ENCODE measurements at regions not wholly inside any gene's neighbourhood (a gene's known extent, or its start where the extent isn't known, plus 50 kb on each side); places are given as distances from the start of the nearest gene placed in this dataset.

DNA sequence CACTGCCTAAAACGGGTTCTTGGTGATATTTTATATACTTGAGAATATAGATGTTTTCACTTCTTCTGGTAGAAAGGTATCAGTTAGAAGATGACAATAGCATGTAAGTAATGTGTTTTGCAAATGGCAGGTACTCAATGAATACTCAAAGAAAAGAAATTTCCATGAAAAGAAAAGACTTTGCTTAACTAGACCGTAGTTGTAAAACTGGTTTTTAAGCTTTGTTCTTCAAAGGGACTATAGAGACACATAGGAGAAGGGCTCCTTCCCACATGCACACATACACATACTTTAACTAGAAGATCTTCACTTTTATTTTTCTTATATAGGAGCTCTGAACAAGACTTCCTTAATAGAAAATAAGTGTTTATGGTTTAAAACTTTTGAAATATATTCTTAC is 215.3 kb upstream of the RND3 start:
- TF ChIP-seq ZNF701 (tag by site-specific recombination; IDR thresholded peaks at IDR 0.05), result no peak
- TF ChIP-seq ZNF777 (tag by site-specific recombination; IDR thresholded peaks at IDR 0.05; ENCODE audit: borderline replicate concordance), result no peak
- TF ChIP-seq ZNF184 (tag by site-specific recombination; IDR thresholded peaks at IDR 0.05), result no peak
- TF ChIP-seq, protein P1, sequence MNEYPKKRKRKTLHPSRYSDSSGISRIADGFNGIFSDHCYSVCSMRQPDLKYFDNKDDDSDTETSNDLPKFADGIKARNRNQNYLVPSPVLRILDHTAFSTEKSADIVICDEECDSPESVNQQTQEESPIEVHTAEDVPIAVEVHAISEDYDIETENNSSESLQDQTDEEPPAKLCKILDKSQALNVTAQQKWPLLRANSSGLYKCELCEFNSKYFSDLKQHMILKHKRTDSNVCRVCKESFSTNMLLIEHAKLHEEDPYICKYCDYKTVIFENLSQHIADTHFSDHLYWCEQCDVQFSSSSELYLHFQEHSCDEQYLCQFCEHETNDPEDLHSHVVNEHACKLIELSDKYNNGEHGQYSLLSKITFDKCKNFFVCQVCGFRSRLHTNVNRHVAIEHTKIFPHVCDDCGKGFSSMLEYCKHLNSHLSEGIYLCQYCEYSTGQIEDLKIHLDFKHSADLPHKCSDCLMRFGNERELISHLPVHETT (tag by site-specific recombination; IDR thresholded peaks at IDR 0.05), result no peak
- TF ChIP-seq ZNF621 (tag by site-specific recombination; IDR thresholded peaks at IDR 0.05), result no peak
- TF ChIP-seq, protein P2, sequence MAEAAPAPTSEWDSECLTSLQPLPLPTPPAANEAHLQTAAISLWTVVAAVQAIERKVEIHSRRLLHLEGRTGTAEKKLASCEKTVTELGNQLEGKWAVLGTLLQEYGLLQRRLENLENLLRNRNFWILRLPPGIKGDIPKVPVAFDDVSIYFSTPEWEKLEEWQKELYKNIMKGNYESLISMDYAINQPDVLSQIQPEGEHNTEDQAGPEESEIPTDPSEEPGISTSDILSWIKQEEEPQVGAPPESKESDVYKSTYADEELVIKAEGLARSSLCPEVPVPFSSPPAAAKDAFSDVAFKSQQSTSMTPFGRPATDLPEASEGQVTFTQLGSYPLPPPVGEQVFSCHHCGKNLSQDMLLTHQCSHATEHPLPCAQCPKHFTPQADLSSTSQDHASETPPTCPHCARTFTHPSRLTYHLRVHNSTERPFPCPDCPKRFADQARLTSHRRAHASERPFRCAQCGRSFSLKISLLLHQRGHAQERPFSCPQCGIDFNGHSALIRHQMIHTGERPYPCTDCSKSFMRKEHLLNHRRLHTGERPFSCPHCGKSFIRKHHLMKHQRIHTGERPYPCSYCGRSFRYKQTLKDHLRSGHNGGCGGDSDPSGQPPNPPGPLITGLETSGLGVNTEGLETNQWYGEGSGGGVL (tag by site-specific recombination; IDR thresholded peaks at IDR 0.05), result no peak
- TF ChIP-seq, protein P3, sequence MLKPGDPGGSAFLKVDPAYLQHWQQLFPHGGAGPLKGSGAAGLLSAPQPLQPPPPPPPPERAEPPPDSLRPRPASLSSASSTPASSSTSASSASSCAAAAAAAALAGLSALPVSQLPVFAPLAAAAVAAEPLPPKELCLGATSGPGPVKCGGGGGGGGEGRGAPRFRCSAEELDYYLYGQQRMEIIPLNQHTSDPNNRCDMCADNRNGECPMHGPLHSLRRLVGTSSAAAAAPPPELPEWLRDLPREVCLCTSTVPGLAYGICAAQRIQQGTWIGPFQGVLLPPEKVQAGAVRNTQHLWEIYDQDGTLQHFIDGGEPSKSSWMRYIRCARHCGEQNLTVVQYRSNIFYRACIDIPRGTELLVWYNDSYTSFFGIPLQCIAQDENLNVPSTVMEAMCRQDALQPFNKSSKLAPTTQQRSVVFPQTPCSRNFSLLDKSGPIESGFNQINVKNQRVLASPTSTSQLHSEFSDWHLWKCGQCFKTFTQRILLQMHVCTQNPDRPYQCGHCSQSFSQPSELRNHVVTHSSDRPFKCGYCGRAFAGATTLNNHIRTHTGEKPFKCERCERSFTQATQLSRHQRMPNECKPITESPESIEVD (tag by site-specific recombination; IDR thresholded peaks at IDR 0.05), result no peak
- no peak for TF ChIP-seq ZNF624 (tag by site-specific recombination; IDR thresholded peaks at IDR 0.05)
- no peak for TF ChIP-seq ZSCAN30 (tag by site-specific recombination; IDR thresholded peaks at IDR 0.05)

DNA sequence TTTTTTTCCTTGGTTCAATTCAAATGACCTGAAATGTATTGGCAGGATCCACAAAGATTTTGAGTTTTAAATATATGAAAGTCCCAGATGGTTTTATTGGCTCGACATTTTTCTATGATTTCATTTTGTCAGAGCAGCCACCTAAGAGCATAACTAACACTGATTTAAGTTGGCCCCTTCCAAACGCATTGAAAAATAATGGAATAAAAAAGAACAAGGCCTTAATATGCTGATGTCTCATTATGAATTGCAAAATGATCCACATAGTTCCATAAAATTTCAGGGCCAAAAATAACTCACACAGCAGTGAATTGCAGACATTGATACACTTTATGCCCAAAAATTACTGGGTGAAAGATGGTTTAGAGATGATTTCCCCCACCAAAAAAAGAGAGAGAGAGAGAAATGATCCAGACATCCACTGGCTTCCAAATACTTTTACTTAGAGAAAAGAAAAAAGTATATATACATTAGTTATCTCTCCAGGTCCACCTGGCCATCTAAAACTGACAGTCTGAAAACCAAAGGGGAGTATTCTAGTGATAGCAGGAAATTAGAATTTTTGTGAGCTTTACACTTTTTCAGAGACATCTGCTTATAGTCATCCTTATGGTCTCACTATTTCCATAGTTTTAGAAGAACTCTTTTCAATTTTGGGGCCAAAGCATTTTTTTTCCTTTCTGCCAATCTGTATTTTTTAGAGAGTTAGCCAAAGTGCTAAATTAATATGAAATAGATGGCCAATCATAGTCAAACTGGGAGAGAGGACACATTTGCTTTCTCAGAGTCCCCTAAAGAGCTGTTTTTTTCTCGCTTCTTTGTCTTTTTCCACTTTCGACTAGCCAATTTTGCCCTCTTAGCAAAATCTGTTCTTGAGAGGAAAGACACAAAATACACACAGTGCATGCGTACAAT is 213.5 kb upstream of the RND3 start:
- Histone ChIP-seq H3K4me1 (ENCODE audit: control insufficient read depth, insufficient read depth, low read length) (peaks cover 2% of the 10 kb centered on the region; the same call in 1 of the 2 replicates), H3K4me3 (ENCODE audit: low read depth, low read length) (no peak overlapping the region), H3K9me3 (ENCODE audit: control insufficient read depth, insufficient read depth, low read depth, low read length) (no peaks in the 10 kb centered on the region), H3K36me3 (ENCODE audit: control insufficient read depth in 2 of 2, insufficient read depth in 1 of 2, low read length in 2 of 2) (no peaks in the 10 kb centered on the region), H3K27ac (ENCODE audit: extremely low read depth, low read depth, low read length) (no peak overlapping the region)
- no peak for TF ChIP-seq ZNF548 (tag by site-specific recombination; IDR thresholded peaks at IDR 0.05)
- TF ChIP-seq ZNF843 (tag by site-specific recombination; IDR thresholded peaks at IDR 0.05), result no peak
- TF ChIP-seq, protein P4, sequence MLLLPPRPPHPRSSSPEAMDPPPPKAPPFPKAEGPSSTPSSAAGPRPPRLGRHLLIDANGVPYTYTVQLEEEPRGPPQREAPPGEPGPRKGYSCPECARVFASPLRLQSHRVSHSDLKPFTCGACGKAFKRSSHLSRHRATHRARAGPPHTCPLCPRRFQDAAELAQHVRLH (tag by site-specific recombination; IDR thresholded peaks at IDR 0.05), result no peak
- TF ChIP-seq IKZF3 (tag by site-specific recombination; IDR thresholded peaks at IDR 0.05), result no peak
- POLR2A ChIA-PET, result no interaction called here
- CTCF ChIA-PET, result no interaction called here

More for the DNA sequence above, 215.3 kb upstream of the RND3 start:
- POLR2A ChIA-PET, result no interaction called here
- Histone ChIP-seq H3K9me3 (ENCODE audit: control insufficient read depth, insufficient read depth, low read depth, low read length) (no peaks in the 10 kb centered on the region), H3K27ac (ENCODE audit: extremely low read depth, low read depth, low read length) (no peak overlapping the region), H3K4me1 (ENCODE audit: control insufficient read depth, insufficient read depth, low read length) (peaks cover 2% of the 10 kb centered on the region; the same call in 1 of the 2 replicates), H3K36me3 (ENCODE audit: control insufficient read depth in 2 of 2, insufficient read depth in 1 of 2, low read length in 2 of 2) (no peaks in the 10 kb centered on the region), H3K4me3 (ENCODE audit: low read depth, low read length) (no peak overlapping the region)
- CTCF ChIA-PET, result interaction anchor here (0.7 kb wide), 1 partner anchor 154 kb away, joined by 3 read pairs; no protein-coding TSS in a partner anchor

DNA sequence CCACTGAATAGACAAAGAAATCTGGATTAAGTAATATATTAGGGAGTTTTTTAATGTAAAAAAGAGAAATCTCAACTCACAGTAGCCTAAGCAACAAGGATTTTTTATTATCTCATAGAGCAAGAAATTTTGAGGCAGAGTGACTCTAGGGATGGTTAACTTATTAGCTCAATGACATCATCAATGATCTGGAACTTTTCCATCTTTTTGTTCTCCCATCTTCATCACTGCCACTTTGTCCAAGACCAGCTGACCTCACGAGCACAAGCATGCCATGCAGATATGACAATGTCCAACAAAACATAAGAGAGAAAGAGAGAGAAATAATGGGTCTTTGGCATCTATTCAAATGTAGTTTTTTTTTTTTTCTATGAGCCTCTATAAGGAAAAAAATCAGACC is 211.8 kb upstream of the RND3 start:
- TF ChIP-seq, protein P1 (tag by site-specific recombination; IDR thresholded peaks at IDR 0.05), result no peak
- TF ChIP-seq ZNF23 (tag by site-specific recombination; IDR thresholded peaks at IDR 0.05; ENCODE audit: borderline replicate concordance), result no peak
- no peak for TF ChIP-seq HOXC10 (CRISPR knock-in tag; IDR thresholded peaks at IDR 0.05)
- TF ChIP-seq ZSCAN16 (tag by site-specific recombination; IDR thresholded peaks at IDR 0.05), result no peak
- TF ChIP-seq, protein P5, sequence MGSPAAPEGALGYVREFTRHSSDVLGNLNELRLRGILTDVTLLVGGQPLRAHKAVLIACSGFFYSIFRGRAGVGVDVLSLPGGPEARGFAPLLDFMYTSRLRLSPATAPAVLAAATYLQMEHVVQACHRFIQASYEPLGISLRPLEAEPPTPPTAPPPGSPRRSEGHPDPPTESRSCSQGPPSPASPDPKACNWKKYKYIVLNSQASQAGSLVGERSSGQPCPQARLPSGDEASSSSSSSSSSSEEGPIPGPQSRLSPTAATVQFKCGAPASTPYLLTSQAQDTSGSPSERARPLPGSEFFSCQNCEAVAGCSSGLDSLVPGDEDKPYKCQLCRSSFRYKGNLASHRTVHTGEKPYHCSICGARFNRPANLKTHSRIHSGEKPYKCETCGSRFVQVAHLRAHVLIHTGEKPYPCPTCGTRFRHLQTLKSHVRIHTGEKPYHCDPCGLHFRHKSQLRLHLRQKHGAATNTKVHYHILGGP (tag by site-specific recombination; IDR thresholded peaks at IDR 0.05), result no peak
- TF ChIP-seq KLF10 (tag by site-specific recombination; IDR thresholded peaks at IDR 0.05), result no peak
- TF ChIP-seq, protein P6, sequence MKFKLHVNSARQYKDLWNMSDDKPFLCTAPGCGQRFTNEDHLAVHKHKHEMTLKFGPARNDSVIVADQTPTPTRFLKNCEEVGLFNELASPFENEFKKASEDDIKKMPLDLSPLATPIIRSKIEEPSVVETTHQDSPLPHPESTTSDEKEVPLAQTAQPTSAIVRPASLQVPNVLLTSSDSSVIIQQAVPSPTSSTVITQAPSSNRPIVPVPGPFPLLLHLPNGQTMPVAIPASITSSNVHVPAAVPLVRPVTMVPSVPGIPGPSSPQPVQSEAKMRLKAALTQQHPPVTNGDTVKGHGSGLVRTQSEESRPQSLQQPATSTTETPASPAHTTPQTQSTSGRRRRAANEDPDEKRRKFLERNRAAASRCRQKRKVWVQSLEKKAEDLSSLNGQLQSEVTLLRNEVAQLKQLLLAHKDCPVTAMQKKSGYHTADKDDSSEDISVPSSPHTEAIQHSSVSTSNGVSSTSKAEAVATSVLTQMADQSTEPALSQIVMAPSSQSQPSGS (tag by site-specific recombination; IDR thresholded peaks at IDR 0.05; ENCODE audit: low read depth), result peak; percentile 37; the same call in 1 of the 2 replicates
- Histone ChIP-seq H3K4me1 (ENCODE audit: control insufficient read depth, insufficient read depth, low read length) (no peaks in the 10 kb centered on the region), H3K9me3 (ENCODE audit: control insufficient read depth, insufficient read depth, low read depth, low read length) (no peaks in the 10 kb centered on the region), H3K36me3 (ENCODE audit: control insufficient read depth in 2 of 2, insufficient read depth in 1 of 2, low read length in 2 of 2) (no peaks in the 10 kb centered on the region), H3K4me3 (ENCODE audit: low read depth, low read length) (no peak overlapping the region), H3K27ac (ENCODE audit: extremely low read depth, low read depth, low read length) (no peak overlapping the region)
- POLR2A ChIA-PET, result no interaction called here
- CTCF ChIA-PET, result interaction anchor here (0.6 to 0.9 kb wide), 2 partner anchors 14 to 166 kb away, joined by 3 to 4 read pairs; no protein-coding TSS in a partner anchor

Data from HEK293 (cell line).